ENCODE measurements at regions not wholly inside any gene's neighbourhood (a gene's known extent, or its start where the extent isn't known, plus 50 kb on each side); places are given as distances from the start of the nearest gene placed in this dataset.
A peak's percentile ranks its signal among the peaks of the same experiment; 100 is the strongest.
"Not testable (repeated sequence)": the region's sequence is repeated elsewhere in the genome, so short reads cannot be mapped to it uniquely, and the experiment has no call there.

DNA sequence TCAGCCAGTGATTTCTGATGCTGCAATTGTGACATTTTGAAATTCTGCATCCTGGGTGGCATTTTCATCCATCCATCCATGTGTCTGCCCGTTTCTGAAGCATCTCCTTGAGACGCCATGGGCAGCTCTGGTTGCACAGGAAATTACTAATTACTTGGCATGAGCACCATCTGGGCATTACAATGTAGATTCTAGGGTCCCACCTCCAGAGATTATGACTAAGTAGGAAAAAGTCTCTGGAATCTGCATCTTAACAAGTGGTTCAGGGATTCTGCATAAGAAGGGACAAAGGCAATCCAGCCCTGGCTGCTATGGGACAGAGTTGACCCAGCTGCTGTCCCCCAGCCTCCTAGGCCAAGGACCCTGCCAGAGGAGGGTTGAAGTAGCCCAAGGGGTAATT lies 65.3 kb downstream of the CUZD1 start:
- peak; percentile 1 for DNase-seq
- Mint-ChIP-seq H3K9me3 (peaks cover 6% of the 10 kb centered on the region; the same call in 1 of the 2 replicates), H3K27ac (no peak overlapping the region), H3K27me3 (ENCODE audit: insufficient read depth) (no peaks in the 10 kb centered on the region; the same call in 1 of the 2 replicates), H3K36me3 (ENCODE audit: low read depth) (no peaks in the 10 kb centered on the region), H3K4me1 (ENCODE audit: low read depth) (no peaks in the 10 kb centered on the region), H3K4me3 (no peak overlapping the region)
- TF ChIP-seq, protein P1, sequence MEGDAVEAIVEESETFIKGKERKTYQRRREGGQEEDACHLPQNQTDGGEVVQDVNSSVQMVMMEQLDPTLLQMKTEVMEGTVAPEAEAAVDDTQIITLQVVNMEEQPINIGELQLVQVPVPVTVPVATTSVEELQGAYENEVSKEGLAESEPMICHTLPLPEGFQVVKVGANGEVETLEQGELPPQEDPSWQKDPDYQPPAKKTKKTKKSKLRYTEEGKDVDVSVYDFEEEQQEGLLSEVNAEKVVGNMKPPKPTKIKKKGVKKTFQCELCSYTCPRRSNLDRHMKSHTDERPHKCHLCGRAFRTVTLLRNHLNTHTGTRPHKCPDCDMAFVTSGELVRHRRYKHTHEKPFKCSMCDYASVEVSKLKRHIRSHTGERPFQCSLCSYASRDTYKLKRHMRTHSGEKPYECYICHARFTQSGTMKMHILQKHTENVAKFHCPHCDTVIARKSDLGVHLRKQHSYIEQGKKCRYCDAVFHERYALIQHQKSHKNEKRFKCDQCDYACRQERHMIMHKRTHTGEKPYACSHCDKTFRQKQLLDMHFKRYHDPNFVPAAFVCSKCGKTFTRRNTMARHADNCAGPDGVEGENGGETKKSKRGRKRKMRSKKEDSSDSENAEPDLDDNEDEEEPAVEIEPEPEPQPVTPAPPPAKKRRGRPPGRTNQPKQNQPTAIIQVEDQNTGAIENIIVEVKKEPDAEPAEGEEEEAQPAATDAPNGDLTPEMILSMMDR (IDR thresholded peaks at IDR 0.05): no peak

DNA sequence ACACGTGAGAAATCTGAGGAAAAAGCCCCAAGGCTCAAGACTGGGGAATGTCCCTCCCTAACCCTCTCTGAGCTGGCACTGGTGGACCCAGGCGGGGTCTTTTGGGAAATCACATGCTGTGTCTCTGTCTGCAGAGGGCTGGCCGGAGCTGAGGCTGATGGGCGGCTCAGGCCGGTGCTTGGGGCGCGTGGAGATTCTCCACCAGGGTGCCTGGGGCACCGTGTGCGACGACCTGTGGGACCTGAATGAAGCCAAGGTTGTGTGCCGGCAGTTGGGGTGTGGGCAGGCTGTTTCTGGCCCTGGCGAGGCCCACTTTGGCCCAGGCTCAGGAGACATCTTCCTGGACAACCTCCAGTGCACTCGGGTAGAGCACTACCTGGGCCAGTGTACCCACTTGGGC lies 65.7 kb downstream of the CUZD1 start:
- H3K36me3 Mint-ChIP-seq (ENCODE audit: low read depth): no peaks in the 10 kb centered on the region
- no peak overlapping the region for H3K27ac Mint-ChIP-seq
- no peaks in the 10 kb centered on the region; the same call in 1 of the 2 replicates for H3K27me3 Mint-ChIP-seq (ENCODE audit: insufficient read depth)
- H3K4me1 Mint-ChIP-seq (ENCODE audit: low read depth): no peaks in the 10 kb centered on the region
- DNase-seq: no peak
- TF ChIP-seq, protein P1 (IDR thresholded peaks at IDR 0.05): no peak
- peaks cover 6% of the 10 kb centered on the region; the same call in 1 of the 2 replicates for H3K9me3 Mint-ChIP-seq
- H3K4me3 Mint-ChIP-seq: no peak overlapping the region

DNA sequence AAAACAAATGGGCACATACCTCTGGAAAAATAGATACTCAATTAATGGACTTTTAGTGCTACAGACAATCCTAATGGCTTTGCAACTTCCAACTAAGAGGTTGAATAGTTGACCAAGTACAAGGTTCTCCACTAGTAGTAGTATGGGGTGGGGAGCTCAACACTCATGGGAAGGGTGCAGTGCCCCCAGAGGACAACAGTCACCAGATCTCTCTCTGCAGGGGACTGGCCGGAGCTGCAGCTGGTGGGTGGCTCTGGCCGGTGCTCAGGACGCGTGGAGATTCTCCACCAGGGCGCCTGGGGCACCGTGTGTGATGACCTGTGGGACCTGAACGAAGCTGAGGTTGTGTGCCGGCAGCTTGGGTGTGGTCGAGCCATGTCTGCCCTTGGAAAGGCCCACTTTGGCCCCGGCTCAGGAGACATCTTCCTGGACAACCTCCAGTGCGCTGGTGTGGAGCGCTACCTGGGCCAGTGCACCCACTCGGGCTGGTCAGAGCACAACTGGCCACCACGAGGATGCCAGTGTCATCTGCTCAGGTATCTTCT lies 68.1 kb downstream of the CUZD1 start:
- peaks cover 15% of the 10 kb centered on the region; the same call in 1 of the 2 replicates for H3K9me3 Mint-ChIP-seq
- TF ChIP-seq, protein P1 (IDR thresholded peaks at IDR 0.05): no peak
- H3K27ac Mint-ChIP-seq: no peak overlapping the region
- no peaks in the 10 kb centered on the region for H3K4me1 Mint-ChIP-seq (ENCODE audit: low read depth)
- no peak for DNase-seq
- no peak overlapping the region for H3K4me3 Mint-ChIP-seq
- no peaks in the 10 kb centered on the region for H3K36me3 Mint-ChIP-seq (ENCODE audit: low read depth)
- H3K27me3 Mint-ChIP-seq (ENCODE audit: insufficient read depth): no peaks in the 10 kb centered on the region; the same call in none of the 2 replicates

DNA sequence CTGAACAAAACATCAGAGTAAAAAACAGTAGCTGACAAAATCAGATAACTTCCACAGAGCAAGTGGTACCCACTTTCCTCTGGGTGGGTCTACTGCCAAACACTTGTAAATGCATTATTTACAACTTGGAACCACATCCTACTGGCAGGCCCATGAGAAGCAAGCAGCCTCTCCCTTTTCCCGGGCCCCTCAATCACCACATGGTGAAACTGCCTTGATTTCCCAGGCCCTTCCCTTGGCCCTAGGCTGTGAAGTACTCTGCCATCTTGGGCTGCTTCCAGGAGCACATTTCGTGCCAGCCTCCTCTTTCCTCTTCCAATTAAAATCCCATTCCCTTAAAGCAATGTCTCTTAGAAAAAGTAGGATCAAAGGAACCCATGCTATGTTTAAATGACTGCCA lies 71.4 kb downstream of the CUZD1 start:
- Mint-ChIP-seq H3K4me1 (ENCODE audit: low read depth) (no peaks in the 10 kb centered on the region), H3K27me3 (ENCODE audit: insufficient read depth) (no peaks in the 10 kb centered on the region; the same call in 1 of the 2 replicates), H3K9me3 (peaks cover 8% of the 10 kb centered on the region; the same call in 1 of the 2 replicates), H3K4me3 (no peak overlapping the region), H3K36me3 (ENCODE audit: low read depth) (no peaks in the 10 kb centered on the region), H3K27ac (no peak overlapping the region)
- TF ChIP-seq, protein P1 (IDR thresholded peaks at IDR 0.05): no peak
- no peak for DNase-seq

DNA sequence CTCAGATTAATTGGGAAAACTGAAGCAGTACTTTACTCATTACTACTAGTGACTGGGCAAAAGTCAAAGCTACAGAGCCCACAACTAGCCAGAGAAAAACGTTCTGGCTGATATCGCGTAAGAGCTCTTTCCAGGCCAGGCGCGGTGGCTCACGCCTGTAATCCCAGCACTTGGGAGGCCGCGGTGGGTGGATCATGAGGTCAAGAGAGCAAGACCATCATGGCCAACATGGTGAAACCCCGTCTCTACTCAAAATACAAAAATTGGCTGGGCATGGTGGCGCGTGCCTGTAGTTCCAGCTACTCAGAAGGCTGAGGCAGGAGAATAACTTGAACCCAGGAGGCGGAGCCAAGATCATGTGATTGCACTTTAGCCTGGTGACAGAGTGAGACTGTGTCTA lies 71.8 kb upstream of the C10orf120 start:
- H3K27me3 Mint-ChIP-seq (ENCODE audit: insufficient read depth); H3K4me3 Mint-ChIP-seq; H3K27ac Mint-ChIP-seq; DNase-seq; H3K36me3 Mint-ChIP-seq (ENCODE audit: low read depth); H3K4me1 Mint-ChIP-seq (ENCODE audit: low read depth): not testable (repeated sequence)
- H3K9me3 Mint-ChIP-seq: peaks cover 20% of the 10 kb centered on the region

DNA sequence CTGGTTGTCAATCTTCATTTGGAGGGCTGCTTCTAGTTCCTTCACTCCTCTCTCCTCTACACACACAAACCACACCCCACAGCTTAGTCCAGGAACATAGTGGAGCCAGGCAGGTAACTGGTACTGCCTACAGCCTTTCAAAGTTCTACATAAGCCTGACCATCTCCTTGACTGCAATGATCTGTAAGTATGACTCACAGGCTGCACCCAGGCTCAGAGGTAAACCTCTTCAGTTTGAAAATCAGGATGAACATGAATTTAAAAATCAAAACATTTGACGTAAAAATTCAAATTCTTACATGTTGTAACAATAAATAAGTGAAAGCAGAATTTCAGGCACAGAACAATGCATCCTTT lies 68.7 kb upstream of the C10orf120 start:
- H3K9me3 Mint-ChIP-seq: peaks cover 17% of the 10 kb centered on the region
- H3K4me1 Mint-ChIP-seq (ENCODE audit: low read depth): no peaks in the 10 kb centered on the region
- H3K36me3 Mint-ChIP-seq (ENCODE audit: low read depth): no peaks in the 10 kb centered on the region
- H3K4me3 Mint-ChIP-seq: no peak overlapping the region
- H3K27ac Mint-ChIP-seq: no peak overlapping the region
- TF ChIP-seq, protein P1 (IDR thresholded peaks at IDR 0.05): no peak
- no peaks in the 10 kb centered on the region; the same call in 1 of the 2 replicates for H3K27me3 Mint-ChIP-seq (ENCODE audit: insufficient read depth)
- DNase-seq: no peak
